ENCODE measurements at regions not wholly inside any gene's neighbourhood (a gene's known extent, or its start where the extent isn't known, plus 50 kb on each side); places are given as distances from the start of the nearest gene placed in this dataset.

DNA sequence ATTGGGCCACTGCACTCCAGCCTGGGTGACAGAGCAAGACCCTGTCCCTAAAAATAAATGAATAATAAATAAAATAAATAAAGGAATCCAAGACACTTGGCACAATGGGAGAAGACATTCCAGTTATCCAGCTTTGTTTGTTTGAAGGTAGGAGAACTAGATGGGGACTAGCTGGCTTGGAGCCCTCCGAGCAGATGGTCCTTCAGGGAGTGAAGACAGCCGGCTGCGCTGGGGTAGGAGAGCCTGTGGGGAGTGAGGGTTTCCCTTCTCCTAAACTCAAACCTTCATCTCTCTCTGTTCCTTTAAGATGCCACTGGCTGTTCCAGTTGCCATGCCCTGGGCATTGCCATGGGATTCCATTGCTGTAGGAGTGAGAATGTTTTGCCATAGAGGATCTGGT is 120.6 kb downstream of the NAV1 start:
- no peaks in the 10 kb centered on the region for H3F3A ChIP-seq (ENCODE audit: insufficient read depth, low read length, poor library complexity, severe bottlenecking)
- H2AFZ ChIP-seq (ENCODE audit: low read depth, low read length), result no peak overlapping the region
- no peak overlapping the region for H3K9ac ChIP-seq (ENCODE audit: low read length)
- no peaks in the 10 kb centered on the region for H3K9me2 ChIP-seq (ENCODE audit: insufficient read depth, low read length)
- peaks cover 74% of the 10 kb centered on the region for H4K20me1 ChIP-seq (ENCODE audit: insufficient read depth)
- no peaks in the 10 kb centered on the region for H3K36me3 ChIP-seq (ENCODE audit: insufficient read depth, low read length)
- no peaks in the 10 kb centered on the region for H3K9me3 ChIP-seq (ENCODE audit: low read length)
- peaks cover 99% of the 10 kb centered on the region for H3K79me2 ChIP-seq (replicated peaks; ENCODE audit: insufficient read depth, low read length)
- H3K27ac ChIP-seq (ENCODE audit: low read length), result no peak overlapping the region
- no peak overlapping the region for H3K4me2 ChIP-seq (ENCODE audit: low read length)
- no peak overlapping the region for H3K4me3 ChIP-seq (ENCODE audit: low read length)
- no peak for TF ChIP-seq TAF1 (IDR thresholded peaks at IDR 0.05; ENCODE audit: low read depth)
- no peak for TF ChIP-seq MXI1 (conservative IDR thresholded peaks at IDR 0.05; ENCODE audit: poor library complexity, severe bottlenecking)
- no peak for TF ChIP-seq EP300 (conservative IDR thresholded peaks at IDR 0.05; ENCODE audit: poor library complexity, severe bottlenecking)
- TF ChIP-seq, protein P1, sequence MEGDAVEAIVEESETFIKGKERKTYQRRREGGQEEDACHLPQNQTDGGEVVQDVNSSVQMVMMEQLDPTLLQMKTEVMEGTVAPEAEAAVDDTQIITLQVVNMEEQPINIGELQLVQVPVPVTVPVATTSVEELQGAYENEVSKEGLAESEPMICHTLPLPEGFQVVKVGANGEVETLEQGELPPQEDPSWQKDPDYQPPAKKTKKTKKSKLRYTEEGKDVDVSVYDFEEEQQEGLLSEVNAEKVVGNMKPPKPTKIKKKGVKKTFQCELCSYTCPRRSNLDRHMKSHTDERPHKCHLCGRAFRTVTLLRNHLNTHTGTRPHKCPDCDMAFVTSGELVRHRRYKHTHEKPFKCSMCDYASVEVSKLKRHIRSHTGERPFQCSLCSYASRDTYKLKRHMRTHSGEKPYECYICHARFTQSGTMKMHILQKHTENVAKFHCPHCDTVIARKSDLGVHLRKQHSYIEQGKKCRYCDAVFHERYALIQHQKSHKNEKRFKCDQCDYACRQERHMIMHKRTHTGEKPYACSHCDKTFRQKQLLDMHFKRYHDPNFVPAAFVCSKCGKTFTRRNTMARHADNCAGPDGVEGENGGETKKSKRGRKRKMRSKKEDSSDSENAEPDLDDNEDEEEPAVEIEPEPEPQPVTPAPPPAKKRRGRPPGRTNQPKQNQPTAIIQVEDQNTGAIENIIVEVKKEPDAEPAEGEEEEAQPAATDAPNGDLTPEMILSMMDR (IDR thresholded peaks at IDR 0.05; ENCODE audit: poor library complexity, severe bottlenecking), result no peak
- TF ChIP-seq RAD21 (conservative IDR thresholded peaks at IDR 0.05), result no peak
- no peak for TF ChIP-seq EZH2 (IDR thresholded peaks at IDR 0.05; ENCODE audit: borderline replicate concordance, insufficient read depth, low read length, poor library complexity, severe bottlenecking)
- no peak for TF ChIP-seq POLR2AphosphoS5 (IDR thresholded peaks at IDR 0.05)
- no peak for TF ChIP-seq REST (IDR thresholded peaks at IDR 0.05; ENCODE audit: borderline replicate concordance)
- no peak for TF ChIP-seq SMC3 (conservative IDR thresholded peaks at IDR 0.05; ENCODE audit: poor library complexity)
- H3K27me3 ChIP-seq (ENCODE audit: insufficient read depth, low read depth, low read length), result no peaks in the 10 kb centered on the region

DNA sequence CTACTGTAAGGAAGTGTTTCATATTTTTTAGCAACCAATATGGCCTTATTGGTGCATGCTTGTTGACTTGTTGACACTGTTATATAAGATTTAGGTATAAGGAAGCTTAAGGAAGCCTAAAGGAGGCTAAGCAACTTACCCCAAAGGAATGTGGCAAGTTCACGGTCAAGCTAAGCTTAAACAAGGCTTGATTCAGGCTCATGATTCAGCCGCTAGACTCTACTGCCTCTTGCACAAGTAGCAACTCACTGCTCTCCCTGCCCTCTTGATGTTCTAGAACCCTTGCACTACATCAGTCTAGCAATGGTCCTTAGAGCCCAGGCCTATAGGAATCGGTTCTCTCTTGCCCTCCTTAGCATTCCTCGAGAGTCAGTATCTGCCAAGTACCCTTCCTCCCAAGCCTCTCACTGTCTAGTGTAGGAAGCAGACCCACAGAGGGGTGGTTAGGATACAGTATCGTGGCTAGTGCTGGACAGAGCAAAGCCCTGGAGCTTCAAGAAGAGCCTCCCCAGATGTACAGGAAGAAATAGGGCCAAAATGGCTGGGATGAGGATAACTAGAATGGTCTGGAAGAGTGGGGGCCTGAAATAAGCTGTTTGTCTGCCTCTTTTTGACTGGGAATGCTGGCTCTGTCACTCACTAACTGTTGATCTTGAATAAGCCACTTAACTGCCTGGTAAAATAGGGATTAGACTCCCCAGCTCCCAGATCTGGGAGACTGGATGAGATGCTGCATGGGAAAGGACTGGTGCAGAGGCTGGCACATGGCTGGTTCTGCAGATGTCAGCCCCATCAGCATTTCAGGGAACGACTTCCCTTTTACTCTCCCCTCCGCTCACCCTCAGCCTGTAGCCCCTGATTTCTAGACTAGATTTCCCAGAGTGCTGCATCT is 122.2 kb downstream of the NAV1 start:
- H3K36me3 ChIP-seq (ENCODE audit: insufficient read depth, low read length), result no peaks in the 10 kb centered on the region
- no peak overlapping the region for H3K27ac ChIP-seq (ENCODE audit: low read length)
- TF ChIP-seq EP300 (conservative IDR thresholded peaks at IDR 0.05; ENCODE audit: poor library complexity, severe bottlenecking), result no peak
- no peak for TF ChIP-seq TAF1 (IDR thresholded peaks at IDR 0.05; ENCODE audit: low read depth)
- no peak for TF ChIP-seq POLR2AphosphoS5 (IDR thresholded peaks at IDR 0.05)
- TF ChIP-seq MXI1 (conservative IDR thresholded peaks at IDR 0.05; ENCODE audit: poor library complexity, severe bottlenecking), result no peak
- TF ChIP-seq, protein P1 (IDR thresholded peaks at IDR 0.05; ENCODE audit: poor library complexity, severe bottlenecking), result no peak
- TF ChIP-seq EZH2 (IDR thresholded peaks at IDR 0.05; ENCODE audit: borderline replicate concordance, insufficient read depth, low read length, poor library complexity, severe bottlenecking), result no peak
- no peak for TF ChIP-seq RAD21 (conservative IDR thresholded peaks at IDR 0.05)
- TF ChIP-seq SMC3 (conservative IDR thresholded peaks at IDR 0.05; ENCODE audit: poor library complexity), result no peak
- no peak for TF ChIP-seq REST (IDR thresholded peaks at IDR 0.05; ENCODE audit: borderline replicate concordance)

More for the DNA sequence above, 122.2 kb downstream of the NAV1 start:
- Histone ChIP-seq H3K9ac (ENCODE audit: low read length) (no peak overlapping the region), H3K27me3 (ENCODE audit: insufficient read depth, low read depth, low read length) (no peaks in the 10 kb centered on the region), H3F3A (ENCODE audit: insufficient read depth, low read length, poor library complexity, severe bottlenecking) (no peaks in the 10 kb centered on the region), H3K4me3 (ENCODE audit: low read length) (no peak overlapping the region), H3K79me2 (replicated peaks; ENCODE audit: insufficient read depth, low read length) (peaks cover 98% of the 10 kb centered on the region), H4K20me1 (ENCODE audit: insufficient read depth) (peaks cover 62% of the 10 kb centered on the region), H2AFZ (ENCODE audit: low read depth, low read length) (no peak overlapping the region), H3K9me3 (ENCODE audit: low read length) (no peaks in the 10 kb centered on the region), H3K4me2 (ENCODE audit: low read length) (no peak overlapping the region), H3K9me2 (ENCODE audit: insufficient read depth, low read length) (no peaks in the 10 kb centered on the region)
